MCF 10A (cell line): ENCODE measurements at regions not wholly inside any gene's neighbourhood (a gene's known extent, or its start where the extent isn't known, plus 50 kb on each side); places are given as distances from the start of the nearest gene placed in this dataset.

Experiments
- BruUV-seq: library from RNA; stranded (reverse); fragments of 400-500 nt; replicated peaks from 2 replicates; lab custom pipeline; 2021; lab: Mats Ljungman, UMichigan
- CTCF ChIA-PET: fragments of 300-600 bp; sonication (Branson Sonifier 250); formaldehyde crosslinking; extraction: SDS; loops from one replicate; lab custom pipeline; 2021; ENCODE audit warnings: antibody characterized with exemption, inconsistent platforms; lab: Yijun Ruan, JAX
- POLR2A ChIA-PET: fragments of 300-600, 350-650 bp; sonication (Branson Sonifier 250); formaldehyde crosslinking; extraction: SDS; loops from one replicate; lab custom pipeline; 2020; ENCODE audit warnings: antibody characterized with exemption, inconsistent platforms; lab: Yijun Ruan, JAX
- DNase-seq: peaks from one replicate; pipeline ENCODE4 v3.0.0-alpha.2; 2018; ENCODE audit not compliant: unreplicated experiment
- H3K27ac Mint-ChIP-seq: one replicate; pipeline ENCODE4 v1.8.0; 2022; ENCODE audit warnings: mild to moderate bottlenecking, low read depth, mixed read lengths; ENCODE audit not compliant: unreplicated experiment
- H3K27me3 Mint-ChIP-seq: one replicate; pipeline ENCODE4 v1.8.0; 2022; ENCODE audit warnings: mixed read lengths; ENCODE audit not compliant: insufficient read depth, unreplicated experiment
- H3K36me3 Mint-ChIP-seq: one replicate; pipeline ENCODE4 v1.8.0; 2022; ENCODE audit warnings: mild to moderate bottlenecking, moderate library complexity, mixed read lengths; ENCODE audit not compliant: insufficient read depth, unreplicated experiment
- H3K4me1 Mint-ChIP-seq: one replicate; pipeline ENCODE4 v1.8.0; 2022; ENCODE audit warnings: mixed read lengths; ENCODE audit not compliant: insufficient read depth, unreplicated experiment
- H3K4me3 Mint-ChIP-seq: one replicate; pipeline ENCODE4 v1.8.0; 2022; ENCODE audit warnings: mild to moderate bottlenecking, moderate library complexity, mixed read lengths; ENCODE audit not compliant: unreplicated experiment
- H3K9me3 Mint-ChIP-seq: one replicate; pipeline ENCODE4 v1.8.0; 2022; ENCODE audit warnings: mixed read lengths; ENCODE audit not compliant: unreplicated experiment
- CTCF ChIP-seq: fragments of 200-600 bp; IDR thresholded peaks from one replicate; pipeline ENCODE4 v1.8.0; 2022; ENCODE audit warnings: antibody characterized with exemption, mild to moderate bottlenecking; ENCODE audit not compliant: unreplicated experiment
- intact Hi-C: fragments of 100-400 bp; cut with micrococcal nuclease; formaldehyde crosslinking; loops from 2 replicates; pipeline ENCODE4 v1.14.1; 2022

- intact Hi-C loops, result no loop called here
- Mint-ChIP-seq H3K27ac (no peak overlapping the region), H3K4me1 (no peaks in the 10 kb centered on the region), H3K27me3 (no peaks in the 10 kb centered on the region), H3K4me3 (no peak overlapping the region), H3K9me3 (no peaks in the 10 kb centered on the region), H3K36me3 (no peaks in the 10 kb centered on the region)
- no TSS peak for BruUV-seq
- ChIA-PET CTCF (no interaction called here), POLR2A (no interaction called here)
- DNase-seq, result no peak
- no peak for TF ChIP-seq CTCF
Measured at GRCh38 chr4:136838607-136839006, 693.7 kb downstream of the PCDH18 start.

GRCh38 chr4:136831553-136831952 lies 700.7 kb downstream of the PCDH18 start:
- BruUV-seq, result no TSS peak
- ChIA-PET CTCF (no interaction called here), POLR2A (no interaction called here)
- Mint-ChIP-seq H3K4me3 (no peak overlapping the region), H3K36me3 (no peaks in the 10 kb centered on the region), H3K27ac (no peak overlapping the region), H3K4me1 (no peaks in the 10 kb centered on the region), H3K27me3 (no peaks in the 10 kb centered on the region), H3K9me3 (no peaks in the 10 kb centered on the region)
- TF ChIP-seq CTCF, result no peak
- intact Hi-C loops, result no loop called here
- peak; percentile 6 for DNase-seq

DNA sequence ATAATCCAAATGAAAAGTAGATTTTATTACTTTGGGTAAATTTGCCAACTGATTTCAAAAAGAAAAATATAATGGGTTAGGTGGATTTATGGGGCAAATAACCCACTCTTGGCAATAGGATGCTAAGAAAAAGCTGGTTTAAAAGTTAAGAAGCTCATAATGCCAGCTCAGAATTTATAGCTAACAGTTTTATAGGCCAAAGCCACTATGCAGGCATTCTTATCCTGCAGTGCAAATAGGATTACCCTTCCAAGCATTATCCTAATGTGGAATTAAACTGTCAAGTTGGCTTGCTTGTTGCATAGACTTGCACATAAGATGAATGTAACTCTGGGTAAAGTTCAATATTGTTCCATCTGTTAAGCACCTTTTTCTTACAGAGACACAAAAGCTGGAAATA lies 703.0 kb downstream of the PCDH18 start:
- intact Hi-C loops, result no loop called here
- TF ChIP-seq CTCF, result no peak
- no peak for DNase-seq
- ChIA-PET CTCF (no interaction called here), POLR2A (no interaction called here)
- Mint-ChIP-seq H3K27me3 (no peaks in the 10 kb centered on the region), H3K4me3 (no peak overlapping the region), H3K9me3 (no peaks in the 10 kb centered on the region), H3K36me3 (no peaks in the 10 kb centered on the region), H3K27ac (no peak overlapping the region), H3K4me1 (no peaks in the 10 kb centered on the region)
- BruUV-seq, result no TSS peak

DNA sequence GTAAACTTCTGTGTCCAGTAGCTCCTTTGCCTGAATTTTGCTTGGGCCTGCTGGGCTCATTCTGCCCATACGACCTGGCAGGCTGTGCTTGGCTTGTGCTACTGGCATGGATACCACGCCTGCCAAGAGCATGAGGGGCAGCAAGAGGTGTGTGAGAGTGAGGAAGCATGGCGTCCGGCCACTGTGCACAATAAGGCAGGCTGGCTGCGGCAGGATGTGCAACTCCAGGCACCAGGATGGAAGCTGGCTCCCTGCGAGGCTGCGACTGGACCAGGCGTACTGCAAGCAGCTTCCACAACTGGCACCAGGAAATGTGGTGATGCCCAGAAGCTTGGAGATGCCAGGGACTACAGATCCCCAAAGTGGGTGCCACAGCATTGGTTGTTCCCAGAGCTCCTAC lies 709.3 kb downstream of the PCDH18 start:
- no peak for TF ChIP-seq CTCF
- CTCF ChIA-PET, result no interaction called here
- POLR2A ChIA-PET, result no interaction called here
- no peaks in the 10 kb centered on the region for H3K36me3 Mint-ChIP-seq
- H3K4me1 Mint-ChIP-seq, result no peaks in the 10 kb centered on the region
- no peaks in the 10 kb centered on the region for H3K9me3 Mint-ChIP-seq
- no peak overlapping the region for H3K27ac Mint-ChIP-seq
- no peak for DNase-seq
- intact Hi-C loops, result no loop called here
- H3K27me3 Mint-ChIP-seq, result no peaks in the 10 kb centered on the region
- no TSS peak for BruUV-seq
- H3K4me3 Mint-ChIP-seq, result no peak overlapping the region
